ENCODE measurements at regions not wholly inside any gene's neighbourhood (a gene's known extent, or its start where the extent isn't known, plus 50 kb on each side); places are given as distances from the start of the nearest gene placed in this dataset.

GRCh38 chr11:97974798-97975498 is 1045.8 kb upstream of the CNTN5 start:
- POLR2A ChIA-PET = no interaction called here
- WGBS (ENCODE audit: insufficient coverage) = no CpG with 5 or more reads among the region's 1 CpG
- Histone ChIP-seq H3K27ac (ENCODE audit: low read length in 2 of 2) (no peak overlapping the region), H3K9ac (ENCODE audit: low read length) (no peak overlapping the region), H3K4me1 (ENCODE audit: control insufficient read depth in 2 of 2, insufficient read depth in 2 of 2, low read length in 2 of 2) (no peaks in the 10 kb centered on the region), H4K20me1 (ENCODE audit: control insufficient read depth, insufficient read depth, low read length, poor library complexity, severe bottlenecking) (no peaks in the 10 kb centered on the region), H2AFZ (ENCODE audit: insufficient read depth, low read depth, low read length, poor library complexity, severe bottlenecking) (no peak overlapping the region), H3K4me2 (replicated peaks; ENCODE audit: low read depth, low read length, poor library complexity, severe bottlenecking) (no peak overlapping the region), H3K27me3 (replicated peaks in 1 of 4; ENCODE audit: control extremely low read depth in 1 of 4, control insufficient read depth in 3 of 4, insufficient read depth in 4 of 4, low read length in 3 of 4) (no peaks in the 10 kb centered on the region), H3K4me3 (ENCODE audit: control extremely low read depth in 1 of 5, extremely low read depth in 1 of 5, insufficient read depth in 1 of 5, low read depth in 2 of 5, low read length in 4 of 5) (no peak overlapping the region), H3K9me3 (ENCODE audit: control extremely low read depth in 1 of 3, control insufficient read depth in 2 of 3, insufficient read depth in 1 of 3, low read length in 2 of 3) (peaks cover 0 to 7% (median 2%) of the 10 kb centered on the region in 3 donors), H3K79me2 (ENCODE audit: control insufficient read depth, insufficient read depth, low read length) (no peaks in the 10 kb centered on the region), H3K36me3 (replicated peaks in 1 of 2; ENCODE audit: control extremely low read depth in 1 of 2, control insufficient read depth in 1 of 2, extremely low read depth in 1 of 2, insufficient read depth in 2 of 2, low read length in 1 of 2) (no peaks in the 10 kb centered on the region)
- TF ChIP-seq EZH2 (IDR thresholded peaks at IDR 0.05; ENCODE audit: borderline replicate concordance, insufficient read depth, low read depth, low read length, poor library complexity, severe bottlenecking) (no peak), CTCF (IDR thresholded peaks at IDR 0.05) (no peak)
- CTCF ChIA-PET = no interaction called here
- no peaks in the 10 kb centered on the region for H3K4me1 Mint-ChIP-seq
- ATAC-seq (ENCODE audit: low read depth) (no peak), DNase-seq (no peak)
- no peak overlapping the region for H3K4me3 Mint-ChIP-seq
- no peak overlapping the region for H3K27ac Mint-ChIP-seq
- intact Hi-C loops (cut with micrococcal nuclease) = no loop called here
- H3K9me3 Mint-ChIP-seq (ENCODE audit: insufficient read depth) = no peaks in the 10 kb centered on the region
- H3K27me3 Mint-ChIP-seq = no peaks in the 10 kb centered on the region

DNA sequence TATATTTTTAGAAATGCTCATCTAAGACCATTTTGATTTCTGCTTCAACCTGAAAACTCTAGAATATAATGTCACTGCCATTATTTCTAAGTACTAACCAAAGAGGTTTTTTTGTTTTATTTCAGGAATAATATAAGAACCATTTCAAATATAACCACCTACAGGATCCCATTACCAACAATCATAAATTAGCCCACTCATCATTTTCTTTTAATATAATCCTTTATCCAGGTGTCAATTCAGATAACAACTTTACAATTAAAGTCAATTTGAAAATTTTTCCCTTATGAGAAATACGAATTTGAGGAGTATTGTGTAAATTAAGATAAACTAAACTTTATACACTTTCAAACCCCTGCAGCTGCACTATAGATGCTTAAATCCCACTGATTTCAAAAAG is 1043.0 kb upstream of the CNTN5 start:
- Mint-ChIP-seq H3K4me1 (no peaks in the 10 kb centered on the region), H3K27me3 (no peaks in the 10 kb centered on the region), H3K27ac (no peak overlapping the region), H3K9me3 (ENCODE audit: insufficient read depth) (no peaks in the 10 kb centered on the region), H3K4me3 (no peak overlapping the region)
- no peak for TF ChIP-seq CTCF (IDR thresholded peaks at IDR 0.05)
- TF ChIP-seq EZH2 (IDR thresholded peaks at IDR 0.05; ENCODE audit: borderline replicate concordance, insufficient read depth, low read depth, low read length, poor library complexity, severe bottlenecking) = no peak
- H3K9me3 ChIP-seq (ENCODE audit: control extremely low read depth in 1 of 3, control insufficient read depth in 2 of 3, insufficient read depth in 1 of 3, low read length in 2 of 3) = peaks cover 0 to 10% (median 0%) of the 10 kb centered on the region in 3 donors
- H3K27me3 ChIP-seq (replicated peaks in 1 of 4; ENCODE audit: control extremely low read depth in 1 of 4, control insufficient read depth in 3 of 4, insufficient read depth in 4 of 4, low read length in 3 of 4) = no peaks in the 10 kb centered on the region
- intact Hi-C loops (cut with micrococcal nuclease) = no loop called here
- H3K36me3 ChIP-seq (replicated peaks in 1 of 2; ENCODE audit: control extremely low read depth in 1 of 2, control insufficient read depth in 1 of 2, extremely low read depth in 1 of 2, insufficient read depth in 2 of 2, low read length in 1 of 2) = no peaks in the 10 kb centered on the region
- POLR2A ChIA-PET = no interaction called here
- H3K4me3 ChIP-seq (ENCODE audit: control extremely low read depth in 1 of 5, extremely low read depth in 1 of 5, insufficient read depth in 1 of 5, low read depth in 2 of 5, low read length in 4 of 5) = no peak overlapping the region
- no peak overlapping the region for H2AFZ ChIP-seq (ENCODE audit: insufficient read depth, low read depth, low read length, poor library complexity, severe bottlenecking)
- ATAC-seq (ENCODE audit: low read depth) (no peak), DNase-seq (no peak)
- CTCF ChIA-PET = no interaction called here
- no peak overlapping the region for H3K9ac ChIP-seq (ENCODE audit: low read length)
- H3K4me1 ChIP-seq (ENCODE audit: control insufficient read depth in 2 of 2, insufficient read depth in 2 of 2, low read length in 2 of 2) = no peaks in the 10 kb centered on the region
- no peak overlapping the region for H3K27ac ChIP-seq (ENCODE audit: low read length in 2 of 2)
- WGBS (ENCODE audit: insufficient coverage) = no CpG with 5 or more reads among the region's 1 CpG
- H3K79me2 ChIP-seq (ENCODE audit: control insufficient read depth, insufficient read depth, low read length) = no peaks in the 10 kb centered on the region
- H3K4me2 ChIP-seq (replicated peaks; ENCODE audit: low read depth, low read length, poor library complexity, severe bottlenecking) = no peak overlapping the region
- no peaks in the 10 kb centered on the region for H4K20me1 ChIP-seq (ENCODE audit: control insufficient read depth, insufficient read depth, low read length, poor library complexity, severe bottlenecking)
